HepG2 (cell line): ENCODE measurements at regions not wholly inside any gene's neighbourhood (a gene's known extent, or its start where the extent isn't known, plus 50 kb on each side); places are given as distances from the start of the nearest gene placed in this dataset.

Experiments used
- HCFC1 ChIP-seq: fragments of 150-350 bp; IDR thresholded peaks from 2 replicates; pipeline ENCODE4 v1.6.1; 2014; ENCODE audit warnings: low read depth, low read length
- KLF13 ChIP-seq: sonication (generic); formaldehyde crosslinking; IDR thresholded peaks from 2 replicates; pipeline ENCODE4 v1.4.0; 2020; ENCODE audit warnings: mild to moderate bottlenecking, missing genetic modification reagents
- NR1H2 ChIP-seq: sonication (generic); formaldehyde crosslinking; IDR thresholded peaks from 2 replicates; pipeline ENCODE4 v1.8.1; 2022; ENCODE audit warnings: low read depth, missing genetic modification reagents, borderline replicate concordance
- ZNF24 ChIP-seq: fragments of 450-650 bp; IDR thresholded peaks from 2 replicates; pipeline ENCODE4 v1.6.1; 2017; ENCODE audit warnings: antibody characterized with exemption, mild to moderate bottlenecking
- ZNF550 ChIP-seq: sonication (generic); formaldehyde crosslinking; IDR thresholded peaks from 2 replicates; pipeline ENCODE4 v1.4.0; 2020; ENCODE audit warnings: mild to moderate bottlenecking, missing genetic modification reagents, borderline replicate concordance
- TF ChIP-seq, protein P1 (sequence below): IDR thresholded peaks from 2 replicates; pipeline ENCODE4 v1.6.1; 2012; ENCODE audit warnings: inconsistent platforms
- TF ChIP-seq, protein P2 (sequence below): IDR thresholded peaks from 2 replicates; pipeline ENCODE4 v1.6.1; 2012; ENCODE audit warnings: low read depth, low read length, improper control_type of control experiment
- TF ChIP-seq, protein P3 (sequence below): sonication (generic); formaldehyde crosslinking; conservative IDR thresholded peaks from 2 replicates; pipeline ENCODE4 v1.4.0; 2020; ENCODE audit warnings: missing genetic modification reagents

DNA sequence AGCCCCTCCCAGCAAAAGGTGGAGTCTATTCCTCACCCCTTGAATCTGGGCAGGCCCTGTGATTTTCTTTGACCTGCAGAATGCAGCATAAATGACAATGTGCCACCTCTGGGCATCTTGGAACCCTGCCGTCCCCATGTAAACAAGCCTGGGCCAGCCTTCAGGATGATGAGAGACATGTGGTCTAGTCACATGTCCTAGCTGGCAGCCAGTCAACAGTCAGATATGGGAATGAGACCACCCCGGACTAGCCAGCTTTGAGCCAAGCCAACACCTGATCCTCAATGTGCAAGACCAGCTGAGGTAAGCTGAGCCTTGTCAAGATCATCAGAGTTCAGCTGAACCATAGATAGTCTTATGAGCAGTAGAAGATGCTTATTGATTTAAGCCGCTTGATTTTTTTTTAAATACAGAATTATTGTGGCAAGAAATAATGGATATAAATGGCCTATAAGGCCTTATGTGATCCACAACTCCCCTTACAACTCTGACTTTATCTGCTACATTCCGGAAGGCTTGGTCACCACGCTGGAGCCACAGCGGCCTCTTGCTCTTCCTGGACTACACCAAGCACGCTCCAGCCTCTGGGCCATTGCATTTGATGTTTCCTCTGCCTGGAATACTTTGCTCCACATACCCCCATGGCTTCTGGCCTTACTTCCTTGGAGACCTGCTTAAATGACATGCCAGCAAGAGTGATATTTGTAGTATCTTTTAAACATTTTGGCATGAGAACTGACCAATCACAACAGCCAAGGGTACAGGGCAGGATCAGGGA is 225.9 kb upstream of the SESN3 start:
- TF ChIP-seq, protein P1, sequence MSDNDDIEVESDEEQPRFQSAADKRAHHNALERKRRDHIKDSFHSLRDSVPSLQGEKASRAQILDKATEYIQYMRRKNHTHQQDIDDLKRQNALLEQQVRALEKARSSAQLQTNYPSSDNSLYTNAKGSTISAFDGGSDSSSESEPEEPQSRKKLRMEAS: no peak
- TF ChIP-seq KLF13 (CRISPR knock-in tag) (no peak), ZNF550 (CRISPR knock-in tag) (no peak), NR1H2 (CRISPR knock-in tag) (no peak), ZNF24 (no peak), HCFC1 (no peak)
- TF ChIP-seq, protein P2, sequence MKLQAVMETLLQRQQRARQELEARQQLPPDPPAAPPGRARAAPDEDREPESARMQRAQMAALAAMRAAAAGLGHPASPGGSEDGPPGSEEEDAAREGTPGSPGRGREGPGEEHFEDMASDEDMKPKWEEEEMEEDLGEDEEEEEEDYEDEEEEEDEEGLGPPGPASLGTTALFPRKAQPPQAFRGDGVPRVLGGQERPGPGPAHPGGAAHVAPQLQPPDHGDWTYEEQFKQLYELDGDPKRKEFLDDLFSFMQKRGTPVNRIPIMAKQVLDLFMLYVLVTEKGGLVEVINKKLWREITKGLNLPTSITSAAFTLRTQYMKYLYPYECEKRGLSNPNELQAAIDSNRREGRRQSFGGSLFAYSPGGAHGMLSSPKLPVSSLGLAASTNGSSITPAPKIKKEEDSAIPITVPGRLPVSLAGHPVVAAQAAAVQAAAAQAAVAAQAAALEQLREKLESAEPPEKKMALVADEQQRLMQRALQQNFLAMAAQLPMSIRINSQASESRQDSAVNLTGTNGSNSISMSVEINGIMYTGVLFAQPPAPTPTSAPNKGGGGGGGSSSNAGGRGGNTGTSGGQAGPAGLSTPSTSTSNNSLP: no peak
- TF ChIP-seq, protein P3, sequence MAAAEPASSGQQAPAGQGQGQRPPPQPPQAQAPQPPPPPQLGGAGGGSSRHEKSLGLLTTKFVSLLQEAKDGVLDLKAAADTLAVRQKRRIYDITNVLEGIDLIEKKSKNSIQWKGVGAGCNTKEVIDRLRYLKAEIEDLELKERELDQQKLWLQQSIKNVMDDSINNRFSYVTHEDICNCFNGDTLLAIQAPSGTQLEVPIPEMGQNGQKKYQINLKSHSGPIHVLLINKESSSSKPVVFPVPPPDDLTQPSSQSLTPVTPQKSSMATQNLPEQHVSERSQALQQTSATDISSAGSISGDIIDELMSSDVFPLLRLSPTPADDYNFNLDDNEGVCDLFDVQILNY (CRISPR knock-in tag): no peak
